ENCODE measurements at regions not wholly inside any gene's neighbourhood (a gene's known extent, or its start where the extent isn't known, plus 50 kb on each side); places are given as distances from the start of the nearest gene placed in this dataset.

GRCh38 chr15:81966631-81967030 lies 79.2 kb downstream of the MEX3B start:
- no peak for TF ChIP-seq CTCF (IDR thresholded peaks at IDR 0.05)
- no peak for TF ChIP-seq POLR2A (IDR thresholded peaks at IDR 0.05)
